GM18508 (cell line): ENCODE measurements at regions not wholly inside any gene's neighbourhood (a gene's known extent, or its start where the extent isn't known, plus 50 kb on each side); places are given as distances from the start of the nearest gene placed in this dataset.
"Not testable (repeated sequence)": the region's sequence is repeated elsewhere in the genome, so short reads cannot be mapped to it uniquely, and the experiment has no call there.

Experiments used
- ATAC-seq: cut with Tn5 transposase; IDR thresholded peaks from one replicate; pipeline ENCODE4 v1.9.1; 2021; ENCODE audit warnings: moderate number of reproducible peaks; ENCODE audit not compliant: insufficient read depth, unreplicated experiment

DNA sequence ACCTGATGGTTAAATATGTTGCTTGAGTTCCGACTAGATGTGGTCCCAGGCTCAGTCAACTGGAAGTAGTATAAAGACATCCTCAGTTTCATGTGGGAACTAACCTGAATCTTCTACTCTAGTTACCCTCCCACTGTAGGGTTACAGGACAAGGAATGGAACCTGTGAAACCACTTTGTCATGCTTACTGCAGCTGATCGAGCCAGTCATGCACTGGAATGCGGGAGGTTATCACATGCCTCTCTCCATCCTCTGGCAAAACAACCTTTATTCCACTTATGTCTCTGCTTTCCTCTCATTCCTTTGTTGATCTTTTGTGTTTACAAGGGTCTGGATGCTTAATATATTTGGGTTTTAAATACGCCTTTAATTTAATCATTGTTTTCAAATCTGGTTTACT is 111.9 kb upstream of the DDHD1 start:
- ATAC-seq = no peak

DNA sequence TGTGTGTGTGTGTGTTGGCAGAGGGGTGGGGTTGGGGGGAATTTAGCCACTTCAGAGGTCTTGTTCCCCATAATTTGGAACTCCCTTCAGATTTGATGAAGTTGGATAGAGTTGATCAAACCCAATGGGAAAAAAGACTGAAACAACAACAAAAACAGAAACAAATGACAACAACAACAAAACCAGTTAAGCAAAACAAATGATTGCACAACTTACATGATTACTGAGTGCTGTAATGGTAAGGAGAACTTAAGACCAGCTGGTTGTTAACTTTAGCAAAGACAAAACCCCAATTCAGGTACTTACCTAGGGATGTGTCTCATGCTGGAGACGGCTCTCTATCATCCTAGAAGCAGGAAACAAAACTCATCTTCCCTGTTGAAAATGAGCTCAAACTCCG is 107.8 kb upstream of the DDHD1 start:
- ATAC-seq = no peak

DNA sequence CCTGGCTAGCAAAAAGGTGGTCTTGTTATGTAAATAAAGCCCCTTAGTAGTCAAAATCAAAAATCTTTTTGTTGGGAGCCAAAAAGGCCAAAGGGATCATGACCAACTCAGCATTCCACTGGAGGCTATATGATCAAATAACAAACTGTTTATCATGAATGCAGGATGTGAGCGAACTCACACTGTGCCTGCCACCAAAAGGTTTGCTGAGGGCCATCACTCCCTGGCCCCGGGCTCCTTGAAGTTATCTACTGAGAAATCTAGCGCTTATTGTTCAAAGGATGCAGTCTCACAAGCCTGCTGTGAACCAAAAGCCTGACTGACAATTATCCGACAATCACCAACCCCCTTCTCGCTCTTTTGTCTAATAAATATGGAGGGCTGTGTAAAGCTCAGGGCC is 107.2 kb upstream of the DDHD1 start:
- ATAC-seq = no peak

DNA sequence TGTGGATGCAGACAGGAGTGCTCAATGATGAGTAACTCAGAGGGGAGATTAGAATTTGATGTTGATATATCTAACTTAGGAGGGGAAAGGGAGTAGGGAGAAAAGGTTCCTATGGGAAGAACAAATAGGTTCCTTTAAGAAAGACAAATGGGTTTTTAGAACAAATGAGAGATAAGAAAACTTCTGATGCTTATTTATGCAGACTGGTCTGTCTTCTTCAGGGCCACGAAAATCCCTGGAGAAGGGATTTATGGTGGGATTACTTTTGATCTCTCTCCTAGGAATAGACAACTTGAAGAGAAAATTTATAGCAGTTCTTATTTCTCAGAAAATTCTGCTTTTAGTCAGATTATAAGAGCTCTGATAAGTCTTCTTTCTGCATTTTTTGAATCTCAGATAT is 99.0 kb upstream of the DDHD1 start:
- ATAC-seq = no peak

DNA sequence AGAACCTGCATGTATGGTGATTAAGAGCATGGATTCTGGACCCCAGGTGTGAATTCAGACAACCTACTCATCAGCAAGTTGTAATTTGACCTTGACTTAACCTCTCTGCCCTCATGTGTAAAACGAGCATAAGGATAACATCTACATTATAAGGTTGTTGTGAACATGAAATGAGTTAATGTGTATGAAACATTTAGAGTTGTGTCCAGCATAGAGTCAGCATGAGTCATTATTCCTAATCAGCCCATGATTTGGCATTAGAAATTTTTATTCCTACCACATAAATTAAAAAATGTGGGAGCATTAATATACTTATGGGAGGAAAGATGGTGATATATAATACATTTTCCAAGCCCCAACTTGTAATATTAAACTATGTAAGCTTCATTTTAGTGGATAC is 95.9 kb upstream of the DDHD1 start:
- no peak for ATAC-seq

DNA sequence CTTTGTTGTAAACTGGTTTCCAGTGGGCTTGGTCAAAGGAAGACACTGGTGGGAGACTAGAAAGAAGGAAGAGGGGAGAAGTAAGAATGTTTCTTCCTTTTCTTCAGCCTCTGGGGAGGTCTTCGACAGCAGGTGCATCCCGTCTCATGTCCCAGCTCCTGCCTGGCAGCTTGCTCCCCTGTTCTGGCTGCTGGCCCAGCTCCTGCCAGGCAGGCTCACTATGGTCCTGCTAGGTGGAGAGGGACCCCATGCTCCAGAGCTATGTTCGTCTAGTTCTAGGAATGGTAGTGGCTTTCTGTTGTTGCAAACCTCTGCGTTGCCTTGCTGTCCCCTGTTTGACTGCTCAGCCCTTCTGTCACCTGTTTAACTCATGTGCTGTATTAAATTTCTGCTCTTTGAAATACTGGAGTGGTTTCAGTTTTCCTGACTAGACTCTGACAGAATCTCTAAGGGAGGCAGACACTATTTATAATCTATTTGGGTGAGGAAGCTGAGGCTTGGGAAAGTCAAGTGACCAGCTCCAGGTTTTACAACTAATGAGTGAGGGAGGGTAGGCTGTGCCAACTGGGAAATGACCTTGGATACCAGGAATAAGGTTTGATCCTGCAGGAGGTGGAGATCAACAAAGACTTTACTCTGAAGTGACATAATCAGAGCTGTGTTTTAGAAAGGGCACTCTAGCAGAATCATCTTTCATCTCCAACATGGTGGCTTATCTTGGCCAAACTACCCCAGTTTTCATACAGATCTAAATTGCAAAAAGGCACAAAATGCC is 94.7 kb upstream of the DDHD1 start:
- no peak for ATAC-seq

DNA sequence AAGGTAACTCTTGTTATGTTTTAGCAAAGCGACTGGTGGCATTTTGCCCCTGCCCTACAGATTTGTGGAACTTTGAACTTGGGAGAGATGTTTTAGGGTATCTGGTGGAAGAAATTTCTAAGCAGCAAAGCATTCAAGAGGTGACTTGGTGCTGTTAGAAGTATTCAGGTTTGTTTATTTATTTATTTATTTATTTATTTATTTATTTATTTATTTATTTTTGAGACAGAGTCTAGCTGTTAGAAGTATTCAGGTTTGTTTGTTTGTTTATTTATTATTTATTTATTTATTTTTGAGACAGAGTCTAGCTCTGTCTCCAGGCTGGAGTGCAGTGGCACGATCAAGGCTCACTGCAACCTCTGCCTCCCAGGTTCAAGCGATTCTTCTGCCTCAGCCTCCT is 89.8 kb upstream of the DDHD1 start:
- not testable (repeated sequence) for ATAC-seq

DNA sequence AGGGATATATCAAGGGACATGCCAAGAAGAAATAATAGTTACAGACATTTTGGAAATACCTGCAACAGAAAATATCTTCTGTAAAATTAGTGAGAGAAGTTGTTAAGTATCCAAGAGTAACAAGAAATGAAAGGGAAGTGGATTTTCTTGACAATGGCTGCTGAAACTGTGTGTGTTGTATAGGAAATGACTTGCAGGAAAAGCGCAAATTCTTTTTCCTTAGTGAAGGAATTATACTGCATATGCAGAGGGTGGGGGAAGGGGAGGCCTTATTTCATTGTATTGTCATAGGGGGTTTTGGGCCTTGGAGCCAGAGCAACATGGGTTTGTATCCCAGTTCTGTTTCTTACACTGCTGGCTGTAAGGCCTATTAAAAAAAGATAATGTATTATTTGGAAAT is 84.4 kb upstream of the DDHD1 start:
- ATAC-seq = no peak

DNA sequence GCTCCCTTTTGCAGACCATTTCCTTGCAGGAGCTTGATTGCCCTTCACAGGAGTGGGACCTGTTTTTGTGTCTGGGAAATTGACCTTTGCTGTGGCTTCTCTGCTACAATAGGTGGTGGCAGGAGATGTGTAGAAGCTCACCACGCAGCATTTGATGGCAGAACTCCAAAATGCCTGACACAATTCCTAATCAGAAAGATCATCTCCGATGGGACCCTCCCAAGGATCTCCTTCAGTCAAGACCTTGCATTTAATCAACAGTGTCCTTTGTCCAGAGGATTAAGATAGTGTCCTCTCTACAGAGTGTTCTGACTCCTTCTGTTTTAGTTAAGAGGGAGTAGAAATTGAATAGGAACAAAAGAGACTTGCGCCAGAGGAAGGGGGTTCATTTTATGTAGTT is 83.6 kb upstream of the DDHD1 start:
- ATAC-seq = no peak

DNA sequence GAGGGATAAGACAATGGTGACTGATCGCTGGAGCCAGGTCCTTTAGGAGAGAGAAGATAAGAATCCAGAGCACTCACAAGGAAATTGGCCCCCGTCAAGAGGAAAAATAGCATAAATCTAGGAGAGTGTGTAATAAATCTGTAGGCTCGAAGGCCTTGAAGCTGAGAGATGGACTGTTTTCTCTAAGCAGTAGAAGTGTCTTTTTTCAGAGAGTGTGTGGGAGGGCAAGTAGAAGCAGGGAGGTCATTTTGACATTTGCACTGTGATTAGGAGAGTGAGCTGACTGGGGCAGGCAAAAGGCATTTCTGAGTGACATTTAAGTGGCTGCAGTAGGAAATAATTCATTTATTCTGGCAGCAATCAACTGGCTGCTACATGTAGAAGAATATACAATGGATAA is 78.0 kb upstream of the DDHD1 start:
- ATAC-seq = no peak

DNA sequence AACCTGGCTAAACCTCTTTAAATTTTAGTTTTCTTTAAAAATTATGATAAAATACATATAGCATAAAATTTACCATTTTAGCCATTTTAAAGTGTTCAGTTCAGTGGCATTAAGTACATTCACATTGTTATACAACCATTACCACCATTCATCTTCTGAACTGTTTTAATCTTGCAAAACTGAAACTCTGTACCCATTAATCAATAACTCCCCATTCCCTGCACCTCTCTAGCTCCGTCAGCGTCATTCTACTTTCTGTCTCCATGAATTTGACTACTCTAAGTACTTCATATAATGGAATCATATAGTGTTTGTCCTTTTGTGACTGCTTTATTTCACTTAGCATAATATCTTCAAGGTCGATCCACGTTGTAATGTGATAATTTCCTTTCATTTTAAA is 75.8 kb upstream of the DDHD1 start:
- no peak for ATAC-seq

DNA sequence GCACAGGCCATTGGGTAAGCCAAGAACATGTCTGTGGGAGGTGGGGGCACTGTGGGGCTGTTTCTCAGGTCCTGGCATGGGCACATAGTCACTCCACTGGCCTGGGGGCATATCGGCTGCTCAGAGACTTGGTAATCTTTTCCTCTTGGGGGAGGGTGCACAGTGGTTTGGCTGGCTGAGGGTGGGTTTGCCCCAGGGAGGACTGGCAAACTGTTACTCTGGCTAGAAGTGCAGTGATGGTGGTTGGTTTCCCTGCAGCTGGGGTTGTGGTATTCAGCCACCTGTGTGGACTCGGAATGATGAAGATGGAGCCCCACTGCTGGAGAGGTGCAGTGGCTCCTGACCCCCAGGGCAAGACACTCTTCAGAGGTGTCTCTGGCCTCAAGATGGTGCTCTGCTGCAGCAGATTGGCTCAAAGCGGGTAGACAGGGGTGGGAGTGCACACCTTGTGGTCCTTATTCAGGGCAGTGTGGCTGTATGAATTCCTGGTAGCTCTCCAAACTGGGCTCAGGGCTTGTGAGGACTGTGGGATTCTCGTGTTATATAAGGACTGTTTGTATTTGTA is 74.1 kb upstream of the DDHD1 start:
- no peak for ATAC-seq

DNA sequence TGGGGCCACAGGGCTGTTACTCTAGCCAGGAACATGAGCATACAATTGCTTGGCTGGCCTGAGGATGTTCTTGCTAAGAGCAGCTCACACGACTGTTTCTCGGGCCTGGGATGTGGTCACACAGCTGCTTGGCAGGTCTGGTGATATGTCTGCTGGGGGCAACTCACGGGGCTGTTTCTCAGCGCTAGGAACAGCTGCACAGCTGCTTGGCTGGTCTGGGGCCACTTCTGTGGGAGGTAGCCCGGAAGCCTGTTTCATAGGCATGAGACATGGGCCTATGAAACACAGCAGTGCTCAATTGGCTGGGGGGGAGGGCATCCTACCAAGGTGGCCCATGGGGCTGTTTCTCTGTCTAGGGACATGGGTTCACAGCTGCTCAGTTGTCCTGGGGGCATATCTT is 73.4 kb upstream of the DDHD1 start:
- ATAC-seq = no peak

DNA sequence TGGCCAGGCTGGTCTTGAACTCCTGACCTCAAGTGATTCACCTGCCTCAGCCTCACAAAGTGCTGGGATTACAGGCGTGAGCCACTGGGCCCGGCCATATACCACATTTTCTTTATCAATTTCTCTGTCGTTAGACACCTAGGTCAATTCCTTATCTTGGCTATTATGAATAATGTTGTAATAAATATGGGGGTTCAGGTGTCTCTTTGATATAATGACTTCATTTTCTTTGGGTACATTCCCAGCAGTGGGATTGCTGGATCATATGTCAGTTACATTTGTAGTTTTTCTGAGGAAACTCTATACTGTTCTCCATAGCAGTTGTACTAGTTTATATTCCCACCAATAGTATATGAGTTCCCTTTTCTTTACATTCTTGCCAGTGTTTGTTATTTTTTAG is 67.8 kb upstream of the DDHD1 start:
- ATAC-seq = no peak

DNA sequence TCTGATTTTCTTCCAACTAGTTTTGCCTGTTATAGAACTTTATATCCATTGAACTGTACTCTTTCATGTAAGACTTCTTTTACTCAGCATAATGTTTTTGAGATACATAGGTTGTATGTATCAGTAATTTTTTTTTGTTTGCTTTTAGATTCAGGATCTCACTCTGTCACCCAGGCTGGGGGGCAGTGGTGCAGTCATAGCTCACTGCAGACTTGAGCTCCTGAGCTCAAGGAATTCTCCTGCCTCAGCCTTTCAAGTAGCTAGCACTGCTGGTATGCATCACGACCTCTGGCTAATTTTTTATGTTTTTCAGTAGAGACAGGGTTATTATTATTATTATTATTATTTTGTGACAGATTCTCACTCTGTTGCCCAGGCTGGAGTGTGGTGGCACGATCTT is 65.0 kb upstream of the DDHD1 start:
- ATAC-seq = no peak

DNA sequence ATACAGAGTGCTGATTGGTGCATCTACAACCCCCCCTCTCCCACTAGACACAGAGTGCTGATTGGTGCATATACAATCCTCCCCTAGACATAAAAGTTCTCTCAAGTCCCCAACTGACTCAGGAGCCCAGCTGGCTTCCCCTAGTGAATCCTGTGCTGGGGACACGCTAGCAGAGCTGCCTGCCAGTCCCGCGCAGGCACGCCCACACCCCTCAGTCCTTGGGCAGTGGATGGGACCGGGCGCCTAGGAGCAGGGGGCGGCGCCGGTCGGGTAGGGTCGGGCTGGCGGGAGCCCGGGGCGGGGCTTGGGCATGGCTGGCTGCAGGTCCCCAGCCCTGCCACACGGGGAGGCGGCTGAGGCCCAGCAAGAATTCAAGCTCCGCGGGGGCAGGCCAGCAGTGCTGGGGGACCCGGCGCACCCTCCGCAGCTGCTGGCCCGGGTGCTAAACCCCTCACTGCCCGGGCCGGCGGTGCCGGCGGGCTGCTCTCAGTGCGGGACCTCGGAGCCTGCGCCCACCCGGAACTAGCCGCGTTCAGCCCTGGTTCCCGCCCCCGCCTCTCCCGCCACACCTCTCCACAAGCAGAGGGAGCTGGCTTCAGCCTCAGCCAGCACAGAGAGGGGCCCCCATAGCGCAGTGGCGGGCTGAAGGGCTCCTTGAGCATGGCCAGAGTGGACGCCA is 64.3 kb upstream of the DDHD1 start:
- peak; percentile 84 for ATAC-seq

DNA sequence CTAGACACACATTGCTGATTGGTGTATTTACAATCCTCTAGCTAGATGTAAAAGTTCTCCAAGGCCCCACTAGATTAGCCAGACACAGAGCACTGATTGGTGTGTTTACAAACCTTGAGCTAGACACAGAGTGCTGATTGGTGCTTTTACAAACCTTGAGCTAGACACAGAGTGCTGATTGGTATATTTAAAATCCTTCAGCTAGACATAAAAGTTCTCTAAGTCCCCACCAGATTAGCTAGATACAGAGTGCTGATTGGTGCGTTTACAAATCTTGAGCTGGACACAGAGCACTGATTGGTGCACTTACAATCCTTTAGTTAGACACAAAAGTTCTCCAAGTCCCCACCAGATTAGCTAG is 63.8 kb upstream of the DDHD1 start:
- not testable (repeated sequence) for ATAC-seq

DNA sequence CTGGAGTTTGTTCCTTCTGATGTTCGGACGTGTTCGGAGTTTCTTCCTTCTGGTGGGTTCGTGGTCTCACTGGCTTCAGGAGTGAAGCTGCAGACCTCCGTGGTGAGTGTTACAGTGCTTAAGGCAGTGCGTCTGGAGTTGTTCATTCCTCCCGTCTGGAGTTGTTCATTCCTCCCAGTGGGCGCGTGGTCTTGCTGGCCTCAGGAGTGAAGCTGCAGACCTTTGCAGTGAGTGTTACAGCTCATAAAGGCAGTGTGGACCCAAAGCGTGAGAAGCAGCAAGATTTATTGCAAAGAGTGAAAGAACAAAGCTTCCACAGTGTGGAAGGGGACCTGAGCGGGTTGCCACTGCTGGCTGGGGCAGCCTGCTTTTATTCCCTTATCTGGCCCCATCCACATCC is 63.4 kb upstream of the DDHD1 start:
- ATAC-seq = not testable (repeated sequence)

DNA sequence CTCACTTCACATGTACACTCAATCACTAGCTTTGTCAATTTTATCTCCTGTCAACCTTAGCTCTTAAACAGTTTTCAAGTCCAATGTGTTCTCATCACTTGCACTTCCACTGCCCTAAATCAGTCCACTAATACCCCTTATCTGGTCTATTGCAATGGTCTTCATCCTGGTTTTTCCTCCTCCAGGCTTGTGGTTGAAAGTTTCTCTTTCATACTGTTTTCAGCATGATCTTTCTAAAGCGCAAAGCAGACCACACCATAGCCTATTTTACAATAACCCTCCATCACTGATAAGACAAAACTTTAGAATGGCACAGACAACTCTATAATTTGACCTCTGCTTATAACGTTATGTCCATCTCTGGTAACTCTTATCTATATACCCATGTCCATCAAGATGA is 62.0 kb upstream of the DDHD1 start:
- ATAC-seq = no peak

DNA sequence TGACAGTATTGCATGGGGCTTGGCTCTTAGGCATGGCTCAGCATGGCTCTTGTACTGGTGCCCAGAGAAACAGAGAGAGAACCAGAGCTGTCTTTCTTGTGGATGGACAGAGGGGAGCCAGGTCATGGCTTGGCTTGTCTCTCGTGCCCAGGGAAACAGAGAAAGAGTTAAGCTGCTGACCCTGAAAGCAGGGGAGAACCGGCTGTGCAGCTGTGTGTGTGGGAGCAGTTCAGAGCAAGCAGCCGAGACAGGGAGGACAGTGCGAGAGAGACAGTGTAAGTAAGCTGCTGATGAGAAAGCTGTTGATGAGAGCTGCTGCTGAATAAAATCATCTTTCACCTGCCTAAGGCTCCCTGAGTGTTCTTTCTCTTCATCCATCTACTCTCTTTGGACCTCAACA is 61.3 kb upstream of the DDHD1 start:
- no peak for ATAC-seq

DNA sequence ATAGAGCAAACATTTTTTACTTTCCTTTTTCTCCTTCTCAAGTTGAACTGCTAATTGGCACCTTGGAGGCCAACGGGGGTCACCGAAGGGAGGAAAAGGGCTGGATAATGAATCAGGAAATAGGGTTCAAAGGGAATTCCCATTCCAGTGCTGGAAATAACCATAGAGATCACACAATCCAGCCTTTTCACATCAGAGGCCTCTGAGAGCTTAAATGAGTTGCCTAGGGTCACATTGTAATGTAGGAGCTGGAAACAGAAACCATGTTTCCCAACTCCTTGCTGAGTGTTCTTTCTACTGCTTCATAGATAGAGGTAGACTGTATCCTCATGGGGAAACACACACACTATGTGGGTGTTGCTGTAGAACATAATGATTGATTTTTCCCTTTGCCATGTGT is 60.6 kb upstream of the DDHD1 start:
- ATAC-seq = no peak

DNA sequence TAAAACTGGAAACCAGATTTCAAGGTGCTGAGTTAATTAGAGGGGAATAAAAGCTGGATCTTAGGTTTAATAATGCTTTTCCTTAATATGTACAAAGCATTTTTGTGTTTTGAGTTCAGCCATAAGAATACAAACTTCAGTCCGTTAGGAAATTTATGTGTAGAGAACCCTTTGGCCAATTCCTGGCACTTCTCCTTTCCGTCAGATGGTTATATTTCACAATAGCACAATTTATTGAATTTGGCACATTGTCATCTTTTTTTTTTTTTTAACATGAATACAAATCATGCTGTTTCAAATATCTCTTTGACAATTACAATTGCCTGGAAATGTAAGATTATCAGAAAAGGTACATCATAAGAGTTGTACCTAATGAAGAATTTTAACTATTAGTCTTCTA is 56.2 kb upstream of the DDHD1 start:
- ATAC-seq = no peak
